Stimulated activated naive B cell treated with anti-CD40 and anti-IgM and Interleukin-4, amounts not matched to agents 10 μg/mL and 1 μg/mL and 100 μg/mL, for 72 hours (primary cell): ENCODE measurements at regions not wholly inside any gene's neighbourhood (a gene's known extent, or its start where the extent isn't known, plus 50 kb on each side); places are given as distances from the start of the nearest gene placed in this dataset.

Source experiments
- ATAC-seq, 2 donors: fragments of 150-1000 bp; cut with Tn5 transposase; replicated peaks; 2 replicates each; pipeline ENCODE4 v1.10.0; 2021; ENCODE audit warnings: moderate library complexity in 1 of 2
- DNase-seq: peaks from one replicate; pipeline ENCODE4 v3.0.0; 2021
- H3K27ac Mint-ChIP-seq: one replicate; pipeline ENCODE4 v1.8.0; 2022; ENCODE audit warnings: mild to moderate bottlenecking, mixed read lengths
- H3K27me3 Mint-ChIP-seq, 2 donors: one replicate each; pipeline ENCODE4 v1.8.0; 2022; ENCODE audit warnings: mixed read lengths in 2 of 2
- H3K36me3 Mint-ChIP-seq, 2 donors: one replicate each; pipeline ENCODE4 v1.8.0; 2022; ENCODE audit warnings: mixed read lengths in 2 of 2, mild to moderate bottlenecking in 1 of 2
- H3K4me1 Mint-ChIP-seq, 2 donors: one replicate each; pipeline ENCODE4 v1.8.0; 2022; ENCODE audit warnings: mixed read lengths in 2 of 2, mild to moderate bottlenecking in 1 of 2
- H3K4me3 Mint-ChIP-seq, 2 donors: one replicate each; pipeline ENCODE4 v1.8.0; 2022; ENCODE audit warnings: mild to moderate bottlenecking in 2 of 2, mixed read lengths in 2 of 2, moderate library complexity in 1 of 2
- H3K9me3 Mint-ChIP-seq, 2 donors: one replicate each; pipeline ENCODE4 v1.8.0; 2022; ENCODE audit warnings: mixed read lengths in 2 of 2, mild to moderate bottlenecking in 1 of 2

- H3K4me1 Mint-ChIP-seq = no peaks in the 10 kb centered on the region
- H3K4me3 Mint-ChIP-seq = no peak overlapping the region
- H3K9me3 Mint-ChIP-seq = peaks cover 0 to 2% of the 10 kb centered on the region in 2 donors
- ATAC-seq = no peak
- no peak overlapping the region for H3K27ac Mint-ChIP-seq
- peaks cover 16 to 39% of the 10 kb centered on the region in 2 donors for H3K27me3 Mint-ChIP-seq
- DNase-seq = no peak
- no peaks in the 10 kb centered on the region for H3K36me3 Mint-ChIP-seq
These were observed 100.9 kb upstream of the WDFY3 start for GRCh38 chr4:85067342-85067741.

DNA sequence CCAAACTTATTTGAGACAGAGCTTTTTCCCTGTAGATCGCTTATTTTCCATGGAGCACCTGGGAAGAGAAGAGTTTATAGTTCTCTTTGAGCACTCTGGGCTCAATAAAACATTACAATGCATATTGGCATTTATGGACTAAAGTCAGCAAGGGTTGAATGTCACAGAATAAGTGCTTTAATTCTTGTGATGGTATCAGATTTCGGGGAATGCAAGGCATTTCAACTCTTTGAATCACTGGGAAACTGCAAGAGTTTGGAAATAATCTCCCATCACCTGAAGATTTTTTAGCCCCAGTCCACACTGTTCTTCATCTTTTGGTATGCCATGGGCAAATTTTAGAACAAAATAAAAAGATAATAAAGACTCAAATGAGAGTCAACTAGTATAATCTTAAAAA lies 111.5 kb upstream of the WDFY3 start:
- no peaks in the 10 kb centered on the region for H3K36me3 Mint-ChIP-seq
- H3K4me1 Mint-ChIP-seq = peaks cover 0 to 5% of the 10 kb centered on the region in 2 donors
- H3K9me3 Mint-ChIP-seq = peaks cover 0 to 5% of the 10 kb centered on the region in 2 donors
- peaks cover 0 to 17% of the 10 kb centered on the region in 2 donors for H3K27me3 Mint-ChIP-seq
- no peak overlapping the region for H3K27ac Mint-ChIP-seq
- no peak for ATAC-seq
- no peak for DNase-seq
- H3K4me3 Mint-ChIP-seq = no peak overlapping the region

GRCh38 chr4:85081196-85081595 lies 114.7 kb upstream of the WDFY3 start:
- Mint-ChIP-seq H3K27ac (no peak overlapping the region), H3K27me3 (peaks cover 0 to 7% of the 10 kb centered on the region in 2 donors)

DNA sequence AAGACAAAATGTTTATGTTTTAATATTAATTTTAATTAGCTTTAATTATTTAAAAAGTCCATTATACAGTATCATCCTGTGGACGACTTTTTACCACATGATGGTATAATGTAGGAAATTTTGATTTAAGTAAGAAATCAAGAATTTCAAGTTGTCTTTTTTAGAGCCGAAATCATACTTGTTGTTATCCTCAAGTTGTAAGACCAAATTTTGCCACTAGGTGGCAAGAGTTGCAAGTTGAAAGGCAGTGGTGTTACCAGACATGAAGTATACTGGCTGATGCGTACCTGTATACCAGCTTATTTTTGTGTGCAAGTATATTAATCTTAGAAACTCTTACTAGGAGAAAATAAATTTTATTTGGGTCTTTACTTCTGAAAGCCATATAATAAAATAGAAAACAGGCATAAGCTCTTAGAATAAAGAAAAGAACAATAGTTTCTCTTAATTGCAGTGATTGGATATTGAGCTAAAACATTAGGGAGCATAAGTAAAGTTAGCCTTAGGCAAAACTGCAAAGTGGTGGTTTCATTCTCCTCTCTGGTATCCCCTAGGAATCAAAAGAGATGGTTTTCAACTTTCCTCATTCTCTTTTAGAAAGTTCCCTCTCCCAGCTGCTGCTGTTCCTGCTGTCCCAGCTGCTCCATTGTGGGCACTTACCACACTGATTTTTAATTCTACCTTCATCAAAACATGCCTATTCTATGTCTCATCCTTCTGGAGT lies 118.0 kb upstream of the WDFY3 start:
- Mint-ChIP-seq H3K4me1 (peaks cover 0 to 5% of the 10 kb centered on the region in 2 donors), H3K36me3 (peaks cover under 1 to 5% of the 10 kb centered on the region in 2 donors), H3K4me3 (no peak overlapping the region), H3K9me3 (peaks cover 5 to 8% of the 10 kb centered on the region in 2 donors), H3K27ac (no peak overlapping the region), H3K27me3 (peaks cover 5 to 7% of the 10 kb centered on the region in 2 donors)
- ATAC-seq (peak; percentile 42 to 64), DNase-seq (no peak)

More at GRCh38 chr4:85081196-85081595, 114.7 kb upstream of the WDFY3 start:
- Mint-ChIP-seq H3K4me1 (peaks cover 0 to 5% of the 10 kb centered on the region in 2 donors), H3K36me3 (no peaks in the 10 kb centered on the region), H3K9me3 (peaks cover 0 to 5% of the 10 kb centered on the region in 2 donors), H3K4me3 (no peak overlapping the region)
- ATAC-seq (no peak), DNase-seq (no peak)

- ATAC-seq (no peak), DNase-seq (no peak)
- H3K27ac Mint-ChIP-seq = no peak overlapping the region
- no peak overlapping the region for H3K4me3 Mint-ChIP-seq
- H3K36me3 Mint-ChIP-seq = peaks cover 3 to 5% of the 10 kb centered on the region in 2 donors
- H3K27me3 Mint-ChIP-seq = peaks cover 5% of the 10 kb centered on the region in 2 donors
- H3K9me3 Mint-ChIP-seq = peaks cover 5 to 12% of the 10 kb centered on the region in 2 donors
- H3K4me1 Mint-ChIP-seq = peaks cover 0 to 1% of the 10 kb centered on the region in 2 donors
These were observed 120.2 kb upstream of the WDFY3 start for GRCh38 chr4:85086721-85087120.

- Mint-ChIP-seq H3K27ac (no peak overlapping the region), H3K27me3 (peaks cover 10 to 12% of the 10 kb centered on the region in 2 donors), H3K36me3 (peaks cover 3 to 5% of the 10 kb centered on the region in 2 donors), H3K9me3 (peaks cover 0 to 12% of the 10 kb centered on the region in 2 donors), H3K4me3 (no peak overlapping the region), H3K4me1 (no peaks in the 10 kb centered on the region)
- DNase-seq = no peak
- ATAC-seq = no peak
These were observed 126.0 kb upstream of the WDFY3 start for GRCh38 chr4:85092536-85092935.

DNA sequence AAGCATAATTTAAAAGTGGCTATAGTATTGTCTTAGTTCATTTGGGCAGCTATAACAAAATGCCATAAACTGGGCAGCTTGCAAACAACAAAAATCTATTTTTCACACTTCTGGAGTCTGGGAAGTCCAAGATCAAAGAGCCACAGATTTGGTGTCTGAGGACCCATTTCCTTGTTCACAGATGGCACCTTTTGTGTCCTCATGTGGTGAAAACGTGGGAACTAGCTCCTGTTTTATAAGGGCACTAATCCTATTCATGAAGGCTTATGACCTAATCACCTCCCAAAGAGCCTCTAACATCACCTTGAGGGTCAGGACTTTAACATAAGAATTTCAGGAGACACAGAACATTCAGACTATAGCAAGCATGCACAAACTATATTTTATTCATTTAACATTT lies 126.5 kb upstream of the WDFY3 start:
- H3K27ac Mint-ChIP-seq = no peak overlapping the region
- DNase-seq (no peak), ATAC-seq (no peak)
- peaks cover 13 to 14% of the 10 kb centered on the region in 2 donors for H3K27me3 Mint-ChIP-seq
- no peaks in the 10 kb centered on the region for H3K4me1 Mint-ChIP-seq
- H3K9me3 Mint-ChIP-seq = peaks cover 4 to 15% of the 10 kb centered on the region in 2 donors
- H3K4me3 Mint-ChIP-seq = no peak overlapping the region
- H3K36me3 Mint-ChIP-seq = peaks cover 3 to 5% of the 10 kb centered on the region in 2 donors

GRCh38 chr4:85094735-85095134 lies 128.2 kb upstream of the WDFY3 start:
- H3K36me3 Mint-ChIP-seq = peaks cover 0 to under 1% of the 10 kb centered on the region in 2 donors
- H3K9me3 Mint-ChIP-seq = peaks cover 11 to 16% of the 10 kb centered on the region in 2 donors
- ATAC-seq (no peak), DNase-seq (no peak)
- H3K27ac Mint-ChIP-seq = no peak overlapping the region
- H3K27me3 Mint-ChIP-seq = peaks cover 16 to 21% of the 10 kb centered on the region in 2 donors
- no peak overlapping the region for H3K4me3 Mint-ChIP-seq
- H3K4me1 Mint-ChIP-seq = no peaks in the 10 kb centered on the region

DNA sequence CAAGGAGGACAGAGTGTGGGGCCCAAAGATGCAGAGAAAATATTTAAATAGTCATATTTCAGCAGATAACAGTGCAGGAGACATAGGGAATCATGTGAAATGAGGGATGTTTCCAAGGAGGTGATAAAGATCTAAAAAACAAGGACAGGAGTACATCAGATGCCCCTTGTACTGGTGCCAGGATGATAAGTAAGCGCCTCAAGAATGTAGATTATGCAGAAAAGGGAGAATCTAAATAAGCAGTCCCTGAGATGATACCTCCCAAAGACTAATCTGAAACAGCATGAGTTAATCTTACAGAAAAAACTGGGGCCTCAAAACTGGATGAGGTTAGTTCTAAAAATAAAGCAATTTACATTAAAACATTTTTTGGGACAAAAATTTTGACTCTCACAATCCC lies 136.1 kb upstream of the WDFY3 start:
- H3K4me3 Mint-ChIP-seq = no peak overlapping the region
- no peak for ATAC-seq
- DNase-seq = no peak
- H3K27me3 Mint-ChIP-seq = peaks cover 16 to 19% of the 10 kb centered on the region in 2 donors
- H3K9me3 Mint-ChIP-seq = peaks cover 8 to 16% of the 10 kb centered on the region in 2 donors
- H3K4me1 Mint-ChIP-seq = no peaks in the 10 kb centered on the region
- no peaks in the 10 kb centered on the region for H3K36me3 Mint-ChIP-seq
- H3K27ac Mint-ChIP-seq = no peak overlapping the region

DNA sequence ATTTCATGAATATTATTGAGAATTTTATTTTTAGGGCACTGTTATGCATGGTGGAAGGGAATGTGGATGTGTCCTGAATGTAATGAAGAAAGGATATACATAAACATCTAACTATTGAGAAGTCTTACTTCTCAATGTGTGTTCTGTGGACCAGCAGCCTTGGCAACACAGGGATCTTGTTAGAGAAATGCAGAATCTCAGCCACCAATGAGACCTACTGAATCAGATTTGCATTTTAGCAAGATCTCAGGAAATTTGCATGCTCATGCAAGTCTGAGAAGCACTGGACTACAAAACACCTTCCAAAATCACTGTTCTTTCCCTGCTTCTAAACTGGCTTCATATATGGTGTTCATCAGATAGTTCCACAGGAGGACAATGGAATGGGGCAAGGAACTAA lies 139.7 kb upstream of the WDFY3 start:
- Mint-ChIP-seq H3K36me3 (no peaks in the 10 kb centered on the region), H3K4me1 (no peaks in the 10 kb centered on the region), H3K27ac (no peak overlapping the region), H3K27me3 (peaks cover 9 to 23% of the 10 kb centered on the region in 2 donors), H3K4me3 (no peak overlapping the region), H3K9me3 (peaks cover 0 to 2% of the 10 kb centered on the region in 2 donors)
- DNase-seq = no peak
- ATAC-seq = no peak

DNA sequence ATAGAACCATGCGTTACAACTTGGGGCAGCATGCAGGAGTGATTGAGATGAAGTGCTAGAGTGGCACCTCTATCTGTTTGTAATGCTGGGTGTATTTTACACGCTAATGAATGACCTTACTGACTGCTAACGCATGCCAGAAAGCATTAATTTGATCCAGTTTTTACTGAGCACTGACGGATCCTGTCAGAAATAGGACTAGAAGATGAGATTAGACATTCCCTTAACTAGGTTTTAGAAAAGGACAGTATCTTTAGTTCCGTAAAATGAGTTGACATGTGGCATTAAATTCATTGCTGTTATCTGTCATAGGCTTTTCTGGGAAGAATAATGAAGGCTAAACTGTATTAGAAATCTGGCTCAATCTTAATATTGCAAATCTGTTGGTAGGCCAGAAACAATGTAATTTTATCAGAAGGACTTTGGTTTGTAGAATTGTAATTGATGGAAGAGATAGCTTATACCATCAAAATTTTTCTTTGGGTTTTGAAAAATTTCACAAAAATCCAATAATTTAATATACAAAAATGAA lies 140.4 kb upstream of the WDFY3 start:
- Mint-ChIP-seq H3K9me3 (peaks cover under 1 to 6% of the 10 kb centered on the region in 2 donors), H3K4me1 (no peaks in the 10 kb centered on the region), H3K4me3 (no peak overlapping the region), H3K27ac (no peak overlapping the region), H3K27me3 (peaks cover 10 to 25% of the 10 kb centered on the region in 2 donors), H3K36me3 (no peaks in the 10 kb centered on the region)
- ATAC-seq = no peak
- no peak for DNase-seq

- DNase-seq = no peak
- no peak for ATAC-seq
- H3K27ac Mint-ChIP-seq = no peak overlapping the region
These were observed 141.1 kb upstream of the WDFY3 start for GRCh38 chr4:85107553-85107952.

DNA sequence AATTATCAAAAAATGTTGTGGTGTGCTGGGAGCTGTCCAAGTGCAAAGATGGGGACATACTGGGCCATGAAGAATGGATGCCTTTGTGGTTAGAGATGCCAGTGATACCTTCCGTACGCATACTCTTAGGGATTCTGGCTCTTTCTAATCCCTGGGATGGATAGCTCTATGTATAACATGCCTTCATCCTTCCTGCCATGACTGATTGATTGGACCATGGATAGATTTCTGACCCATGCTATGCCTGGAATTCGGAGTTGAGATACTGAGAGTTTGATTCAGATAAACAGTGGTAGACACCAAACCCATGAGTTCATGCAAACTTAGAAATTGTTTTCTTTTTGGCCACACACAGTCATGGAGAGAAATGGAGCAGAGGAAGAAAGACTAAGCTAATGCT lies 147.2 kb upstream of the WDFY3 start:
- Mint-ChIP-seq H3K4me1 (no peaks in the 10 kb centered on the region), H3K9me3 (peaks cover 4 to 9% of the 10 kb centered on the region in 2 donors), H3K27ac (no peak overlapping the region), H3K4me3 (no peak overlapping the region), H3K27me3 (peaks cover 10 to 13% of the 10 kb centered on the region in 2 donors), H3K36me3 (no peaks in the 10 kb centered on the region)
- no peak for DNase-seq
- no peak for ATAC-seq

More at GRCh38 chr4:85107553-85107952, 141.1 kb upstream of the WDFY3 start:
- Mint-ChIP-seq H3K4me1 (no peaks in the 10 kb centered on the region), H3K9me3 (peaks cover 4 to 9% of the 10 kb centered on the region in 2 donors), H3K4me3 (no peak overlapping the region), H3K27me3 (peaks cover 15 to 25% of the 10 kb centered on the region in 2 donors), H3K36me3 (no peaks in the 10 kb centered on the region)

DNA sequence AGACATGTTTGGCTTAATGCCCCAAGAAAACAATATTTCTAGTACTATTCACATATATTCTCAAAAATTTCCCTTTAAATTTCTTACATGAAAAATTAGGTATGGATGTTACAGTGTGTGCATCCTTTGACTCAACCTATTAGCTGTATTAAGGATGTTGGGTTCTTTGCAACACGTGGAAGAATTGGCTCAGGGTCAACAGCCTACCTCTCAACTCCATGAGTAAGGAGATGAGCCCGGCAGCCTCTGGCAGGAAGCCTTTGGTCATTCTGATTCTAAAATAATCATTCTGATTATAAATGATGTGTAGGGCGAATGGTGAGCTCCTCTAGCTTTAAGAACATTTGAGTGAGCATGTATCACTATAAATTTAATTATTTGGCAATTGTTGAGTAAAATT lies 148.0 kb upstream of the WDFY3 start:
- no peak overlapping the region for H3K4me3 Mint-ChIP-seq
- H3K27me3 Mint-ChIP-seq = peaks cover 16 to 20% of the 10 kb centered on the region in 2 donors
- H3K4me1 Mint-ChIP-seq = no peaks in the 10 kb centered on the region
- peaks cover 4 to 9% of the 10 kb centered on the region in 2 donors for H3K9me3 Mint-ChIP-seq
- H3K36me3 Mint-ChIP-seq = no peaks in the 10 kb centered on the region
- H3K27ac Mint-ChIP-seq = no peak overlapping the region
- no peak for DNase-seq
- ATAC-seq = no peak

DNA sequence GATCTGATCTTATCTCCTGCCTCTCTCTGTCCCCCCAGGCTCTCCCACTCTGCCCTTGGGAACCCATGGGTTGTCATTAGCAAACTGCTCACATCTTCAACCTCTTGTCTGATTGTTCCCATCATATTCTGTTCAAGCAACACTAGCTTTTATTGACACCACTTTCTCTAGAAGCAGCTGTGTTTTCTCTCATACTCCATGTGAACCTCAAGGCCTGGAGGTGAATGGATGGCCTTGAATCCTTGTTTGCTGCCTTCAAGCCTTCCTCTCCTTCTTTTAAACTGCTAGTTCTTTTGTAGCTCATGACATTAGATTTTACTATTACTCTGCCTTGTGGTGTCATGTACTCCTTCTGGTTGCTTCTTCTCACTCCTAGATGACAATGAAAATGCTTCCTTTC lies 149.5 kb upstream of the WDFY3 start:
- Mint-ChIP-seq H3K27ac (no peak overlapping the region), H3K4me3 (no peak overlapping the region), H3K9me3 (peaks cover 4 to 9% of the 10 kb centered on the region in 2 donors), H3K4me1 (no peaks in the 10 kb centered on the region), H3K36me3 (no peaks in the 10 kb centered on the region), H3K27me3 (peaks cover 10 to 17% of the 10 kb centered on the region in 2 donors)
- DNase-seq (no peak), ATAC-seq (no peak)
